K562 (cell line): ENCODE measurements at regions not wholly inside any gene's neighbourhood (a gene's known extent, or its start where the extent isn't known, plus 50 kb on each side); places are given as distances from the start of the nearest gene placed in this dataset.

Source experiments
- ATAC-seq: fragments of 200-7000 bp; cut with Tn5 transposase; 3 replicates; pipeline ENCODE4 v1.9.1; 2020; ENCODE audit warnings: moderate library complexity
- BruUV-seq: library from RNA; stranded (reverse); fragments of 400-500 nt; replicated peaks from 2 replicates; lab custom pipeline; 2021; lab: Mats Ljungman, UMichigan
- CTCF ChIA-PET: fragments of 300-600 bp; formaldehyde crosslinking; extraction: SDS; loops from one replicate; lab custom pipeline; 2021; ENCODE audit warnings: low intra/inter-chr PET ratio; lab: Yijun Ruan, JAX
- POLR2A ChIA-PET: fragments of 300-600, 350-650 bp; sonication (Branson Sonifier 250); formaldehyde crosslinking; extraction: SDS; loops from one replicate; lab custom pipeline; 2021; ENCODE audit warnings: antibody characterized with exemption, inconsistent platforms; lab: Yijun Ruan, JAX
- DNase-seq, 4 experiments: peaks; one replicate each; pipeline versions ENCODE4 v3.0.0 to v3.0.0-alpha.2; 2011 to 2018; ENCODE audit warnings: low spot score in 3 of 4, mixed read lengths in 3 of 4; ENCODE audit errors: extremely low read depth in 1 of 4
- FAIRE-seq: peaks from 2 replicates; lab custom pipeline; 2011; peaks lifted over from hg19 to GRCh38; lab: Jason Lieb, UNC
- H2AFZ ChIP-seq: 2 replicates; pipeline ENCODE4 v1.6.0; 2011; ENCODE audit warnings: low read depth, low read length, control low read depth, inconsistent platforms
- H3K27ac ChIP-seq: fragments of 200-600 bp; 3 replicates; pipeline ENCODE4 v1.8.0; 2011; ENCODE audit warnings: low read depth, mild to moderate bottlenecking, control low read depth, inconsistent platforms, low read length, moderate library complexity, mixed read lengths; ENCODE audit errors: extremely low read depth
- H3K27me3 ChIP-seq, 2 experiments: fragments of 300-600 bp in 1 of 2; 2 replicates in 1 of 2; 3 replicates in 1 of 2; pipeline versions ENCODE4 v1.6.0 to v1.8.0; 2011; ENCODE audit warnings: inconsistent platforms in 2 of 2, low read length in 2 of 2, mild to moderate bottlenecking in 1 of 2, mixed read lengths in 1 of 2, moderate library complexity in 1 of 2; ENCODE audit not compliant: control insufficient read depth in 2 of 2, insufficient read depth in 2 of 2
- H3K36me3 ChIP-seq: fragments of 300-600 bp; 3 replicates; pipeline ENCODE4 v1.8.0; 2011; ENCODE audit warnings: mild to moderate bottlenecking, low read length, inconsistent platforms; ENCODE audit not compliant: control insufficient read depth, insufficient read depth
- H3K4me1 ChIP-seq, 2 experiments: fragments of 200-600 bp in 1 of 2; replicated peaks in 1 of 2; 2 replicates in 1 of 2; 3 replicates in 1 of 2; pipeline versions ENCODE4 v1.5.1 to v1.8.0; 2011; ENCODE audit warnings: inconsistent platforms in 2 of 2, low read length in 2 of 2, mild to moderate bottlenecking in 1 of 2, mixed read lengths in 1 of 2, moderate library complexity in 1 of 2; ENCODE audit not compliant: control insufficient read depth in 2 of 2, insufficient read depth in 2 of 2
- H3K4me2 ChIP-seq: 2 replicates; pipeline ENCODE4 v1.6.1; 2011; ENCODE audit warnings: low read length, control low read depth, inconsistent platforms, mixed read lengths; ENCODE audit not compliant: insufficient read depth
- H3K4me3 ChIP-seq: fragments of 200-600 bp; sonication (generic), shearing (Covaris generic); 2 replicates; pipeline ENCODE4 v1.5.1; 2016; ENCODE audit warnings: control low read depth, inconsistent platforms
- H3K79me2 ChIP-seq: fragments of 200-600 bp; 3 replicates; pipeline ENCODE4 v1.8.0; 2011; ENCODE audit warnings: low read length, inconsistent platforms; ENCODE audit not compliant: control insufficient read depth, insufficient read depth
- H3K9ac ChIP-seq, 2 experiments: 2 replicates each; pipeline versions ENCODE4 v1.6.0 to v1.6.1; 2011; ENCODE audit warnings: low read depth in 2 of 2, low read length in 2 of 2, control low read depth in 1 of 2, inconsistent platforms in 1 of 2, mild to moderate bottlenecking in 1 of 2, mixed read lengths in 1 of 2; ENCODE audit not compliant: insufficient read depth in 1 of 2
- H3K9me1 ChIP-seq: one replicate; pipeline ENCODE4 v1.6.0; 2011; ENCODE audit warnings: inconsistent platforms, mild to moderate bottlenecking, low read length, moderate library complexity; ENCODE audit not compliant: control insufficient read depth, insufficient read depth
- H3K9me3 ChIP-seq: replicated peaks from 2 replicates; pipeline ENCODE4 v1.5.1; 2011; ENCODE audit warnings: low read depth, low read length, inconsistent platforms; ENCODE audit not compliant: control insufficient read depth, insufficient read depth
- H4K20me1 ChIP-seq: replicated peaks from 2 replicates; pipeline ENCODE4 v1.6.1; 2011; ENCODE audit warnings: low read length, inconsistent platforms, mixed read lengths; ENCODE audit not compliant: control insufficient read depth, insufficient read depth
- JUN ChIP-seq, 2 experiments: sonication (generic) in 1 of 2; formaldehyde crosslinking in 1 of 2; IDR thresholded peaks; 2 replicates each; pipeline versions ENCODE4 v1.6.1 to v1.8.0; 2012 to 2022; ENCODE audit warnings: borderline replicate concordance in 2 of 2, mild to moderate bottlenecking in 2 of 2, improper control_type of control experiment in 1 of 2, low read depth in 1 of 2, low read length in 1 of 2, missing genetic modification reagents in 1 of 2
- MTA3 ChIP-seq: fragments of 450-650 bp; formaldehyde crosslinking; IDR thresholded peaks from 2 replicates; pipeline ENCODE4 v1.6.1; 2017; ENCODE audit warnings: mild to moderate bottlenecking, borderline replicate concordance
- NBN ChIP-seq: fragments of 450-650 bp; IDR thresholded peaks from 2 replicates; pipeline ENCODE4 v1.6.1; 2016; ENCODE audit warnings: low read depth, mild to moderate bottlenecking
- POLR2G ChIP-seq: fragments of 200-400 bp; formaldehyde crosslinking; IDR thresholded peaks from 2 replicates; pipeline ENCODE4 v1.6.1; 2017; ENCODE audit warnings: low read depth, mild to moderate bottlenecking, antibody characterized with exemption, low read length, moderate library complexity
- TFAM ChIP-seq: fragments of 250-450 bp; sonication (Bioruptor Pico); conservative IDR thresholded peaks from 2 replicates; pipeline ENCODE4 v1.5.0; 2021; ENCODE audit warnings: mild to moderate bottlenecking, moderate library complexity
- ZEB2 ChIP-seq: fragments of 450-650 bp; IDR thresholded peaks from 2 replicates; pipeline ENCODE4 v1.6.1; 2016
- WGBS: fragments of 100-300 bp; shearing (Covaris generic); methylation state at CpG from one replicate; pipeline ENCODE4 v1.1.6; 2016; ENCODE audit warnings: low coverage, mixed read lengths; ENCODE audit not compliant: insufficient coverage; ENCODE audit errors: missing lambda C conversion rate; 5-methylcytosine and 5-hydroxymethylcytosine counted together
- in situ Hi-C: fragments of 300-500 bp; cut with MboI; formaldehyde crosslinking; loops from 4 replicates; pipeline ENCODE4 v1.15.0; 2018; ENCODE audit warnings: inconsistent platforms, mixed read lengths
- intact Hi-C: fragments of 100-400 bp; cut with micrococcal nuclease; formaldehyde crosslinking; loops from 2 replicates; pipeline ENCODE4 v1.14.2; 2022
- TF ChIP-seq, protein P1 (sequence below): fragments of 450-650 bp; IDR thresholded peaks from 2 replicates; pipeline ENCODE4 v1.6.1; 2017; ENCODE audit warnings: antibody characterized with exemption, mild to moderate bottlenecking
- TF ChIP-seq, protein P2 (sequence below): fragments of 250-450 bp; sonication (Bioruptor Pico); IDR thresholded peaks from 2 replicates; pipeline ENCODE4 v1.8.0; 2021; ENCODE audit warnings: moderate library complexity, mild to moderate bottlenecking, inconsistent platforms
- TF ChIP-seq, protein P3 (sequence below): fragments of 450-650 bp; IDR thresholded peaks from 2 replicates; pipeline ENCODE4 v1.6.1; 2016; ENCODE audit warnings: low read depth, mild to moderate bottlenecking, moderate library complexity
- TF ChIP-seq, protein P4 (sequence below): sonication (generic); formaldehyde crosslinking; IDR thresholded peaks from 2 replicates; pipeline ENCODE4 v1.8.1; 2022; ENCODE audit warnings: missing genetic modification reagents
- TF ChIP-seq, protein P5 (sequence below), 2 experiments: fragments of 450-650 bp; conservative IDR thresholded peaks; 2 replicates each; pipeline ENCODE4 v1.6.1; 2017; ENCODE audit warnings: mild to moderate bottlenecking in 2 of 2, moderate library complexity in 2 of 2

DNA sequence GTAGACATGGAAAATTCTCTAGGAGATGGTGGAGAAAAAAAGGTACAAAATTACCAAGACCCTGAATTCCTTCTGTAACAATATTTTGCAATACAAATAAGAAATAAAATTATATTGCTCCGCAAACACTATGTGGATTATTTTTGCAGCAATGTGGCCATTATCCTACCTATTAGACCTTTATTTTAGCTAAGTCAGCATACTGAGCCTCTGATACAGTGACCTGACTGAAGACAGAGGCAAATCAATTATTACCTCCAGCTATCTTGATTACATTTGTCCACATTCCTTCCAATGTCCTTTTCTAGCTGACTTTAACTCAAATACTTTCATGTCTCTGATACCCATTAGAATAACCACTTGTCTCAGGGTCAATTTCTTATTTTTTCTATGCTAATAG lies 610.9 kb downstream of the LRRIQ3 start:
- Histone ChIP-seq H3K4me3 (no peak overlapping the region), H3K4me1 (no peaks in the 10 kb centered on the region), H3K79me2 (no peaks in the 10 kb centered on the region), H2AFZ (no peak overlapping the region), H3K9me3 (no peaks in the 10 kb centered on the region), H4K20me1 (no peaks in the 10 kb centered on the region), H3K9me1 (no peaks in the 10 kb centered on the region), H3K27ac (no peak overlapping the region), H3K36me3 (no peaks in the 10 kb centered on the region), H3K9ac (no peak overlapping the region), H3K4me2 (no peak overlapping the region), H3K27me3 (no peaks in the 10 kb centered on the region)
- ChIA-PET POLR2A (no interaction called here), CTCF (no interaction called here)
- TF ChIP-seq, protein P1, sequence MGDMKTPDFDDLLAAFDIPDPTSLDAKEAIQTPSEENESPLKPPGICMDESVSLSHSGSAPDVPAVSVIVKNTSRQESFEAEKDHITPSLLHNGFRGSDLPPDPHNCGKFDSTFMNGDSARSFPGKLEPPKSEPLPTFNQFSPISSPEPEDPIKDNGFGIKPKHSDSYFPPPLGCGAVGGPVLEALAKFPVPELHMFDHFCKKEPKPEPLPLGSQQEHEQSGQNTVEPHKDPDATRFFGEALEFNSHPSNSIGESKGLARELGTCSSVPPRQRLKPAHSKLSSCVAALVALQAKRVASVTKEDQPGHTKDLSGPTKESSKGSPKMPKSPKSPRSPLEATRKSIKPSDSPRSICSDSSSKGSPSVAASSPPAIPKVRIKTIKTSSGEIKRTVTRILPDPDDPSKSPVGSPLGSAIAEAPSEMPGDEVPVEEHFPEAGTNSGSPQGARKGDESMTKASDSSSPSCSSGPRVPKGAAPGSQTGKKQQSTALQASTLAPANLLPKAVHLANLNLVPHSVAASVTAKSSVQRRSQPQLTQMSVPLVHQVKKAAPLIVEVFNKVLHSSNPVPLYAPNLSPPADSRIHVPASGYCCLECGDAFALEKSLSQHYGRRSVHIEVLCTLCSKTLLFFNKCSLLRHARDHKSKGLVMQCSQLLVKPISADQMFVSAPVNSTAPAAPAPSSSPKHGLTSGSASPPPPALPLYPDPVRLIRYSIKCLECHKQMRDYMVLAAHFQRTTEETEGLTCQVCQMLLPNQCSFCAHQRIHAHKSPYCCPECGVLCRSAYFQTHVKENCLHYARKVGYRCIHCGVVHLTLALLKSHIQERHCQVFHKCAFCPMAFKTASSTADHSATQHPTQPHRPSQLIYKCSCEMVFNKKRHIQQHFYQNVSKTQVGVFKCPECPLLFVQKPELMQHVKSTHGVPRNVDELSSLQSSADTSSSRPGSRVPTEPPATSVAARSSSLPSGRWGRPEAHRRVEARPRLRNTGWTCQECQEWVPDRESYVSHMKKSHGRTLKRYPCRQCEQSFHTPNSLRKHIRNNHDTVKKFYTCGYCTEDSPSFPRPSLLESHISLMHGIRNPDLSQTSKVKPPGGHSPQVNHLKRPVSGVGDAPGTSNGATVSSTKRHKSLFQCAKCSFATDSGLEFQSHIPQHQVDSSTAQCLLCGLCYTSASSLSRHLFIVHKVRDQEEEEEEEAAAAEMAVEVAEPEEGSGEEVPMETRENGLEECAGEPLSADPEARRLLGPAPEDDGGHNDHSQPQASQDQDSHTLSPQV, result no peak
- TF ChIP-seq POLR2G (no peak), JUN (IDR thresholded peaks at IDR 0.05; ENCODE audit: borderline replicate concordance, low read depth, low read length) (no peak), JUN (CRISPR knock-in tag; IDR thresholded peaks at IDR 0.05; ENCODE audit: borderline replicate concordance) (no peak), MTA3 (no peak), ZEB2 (no peak), TFAM (CRISPR knock-in tag) (no peak), NBN (no peak)
- TF ChIP-seq, protein P2, sequence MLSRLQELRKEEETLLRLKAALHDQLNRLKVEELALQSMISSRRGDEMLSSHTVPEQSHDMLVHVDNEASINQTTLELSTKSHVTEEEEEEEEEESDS (CRISPR knock-in tag), result no peak
- TF ChIP-seq, protein P3, sequence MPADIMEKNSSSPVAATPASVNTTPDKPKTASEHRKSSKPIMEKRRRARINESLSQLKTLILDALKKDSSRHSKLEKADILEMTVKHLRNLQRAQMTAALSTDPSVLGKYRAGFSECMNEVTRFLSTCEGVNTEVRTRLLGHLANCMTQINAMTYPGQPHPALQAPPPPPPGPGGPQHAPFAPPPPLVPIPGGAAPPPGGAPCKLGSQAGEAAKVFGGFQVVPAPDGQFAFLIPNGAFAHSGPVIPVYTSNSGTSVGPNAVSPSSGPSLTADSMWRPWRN, result no peak
- TF ChIP-seq, protein P4, sequence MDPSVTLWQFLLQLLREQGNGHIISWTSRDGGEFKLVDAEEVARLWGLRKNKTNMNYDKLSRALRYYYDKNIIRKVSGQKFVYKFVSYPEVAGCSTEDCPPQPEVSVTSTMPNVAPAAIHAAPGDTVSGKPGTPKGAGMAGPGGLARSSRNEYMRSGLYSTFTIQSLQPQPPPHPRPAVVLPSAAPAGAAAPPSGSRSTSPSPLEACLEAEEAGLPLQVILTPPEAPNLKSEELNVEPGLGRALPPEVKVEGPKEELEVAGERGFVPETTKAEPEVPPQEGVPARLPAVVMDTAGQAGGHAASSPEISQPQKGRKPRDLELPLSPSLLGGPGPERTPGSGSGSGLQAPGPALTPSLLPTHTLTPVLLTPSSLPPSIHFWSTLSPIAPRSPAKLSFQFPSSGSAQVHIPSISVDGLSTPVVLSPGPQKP, result no peak
- TF ChIP-seq, protein P5, sequence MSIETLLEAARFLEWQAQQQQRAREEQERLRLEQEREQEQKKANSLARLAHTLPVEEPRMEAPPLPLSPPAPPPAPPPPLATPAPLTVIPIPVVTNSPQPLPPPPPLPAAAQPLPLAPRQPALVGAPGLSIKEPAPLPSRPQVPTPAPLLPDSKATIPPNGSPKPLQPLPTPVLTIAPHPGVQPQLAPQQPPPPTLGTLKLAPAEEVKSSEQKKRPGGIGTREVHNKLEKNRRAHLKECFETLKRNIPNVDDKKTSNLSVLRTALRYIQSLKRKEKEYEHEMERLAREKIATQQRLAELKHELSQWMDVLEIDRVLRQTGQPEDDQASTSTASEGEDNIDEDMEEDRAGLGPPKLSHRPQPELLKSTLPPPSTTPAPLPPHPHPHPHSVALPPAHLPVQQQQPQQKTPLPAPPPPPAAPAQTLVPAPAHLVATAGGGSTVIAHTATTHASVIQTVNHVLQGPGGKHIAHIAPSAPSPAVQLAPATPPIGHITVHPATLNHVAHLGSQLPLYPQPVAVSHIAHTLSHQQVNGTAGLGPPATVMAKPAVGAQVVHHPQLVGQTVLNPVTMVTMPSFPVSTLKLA (conservative IDR thresholded peaks at IDR 0.05), result no peak
- 69% methylated on average over 1 of the region's 1 CpG for WGBS
- intact Hi-C loops, result no loop called here
- no peak for FAIRE-seq
- no peak for DNase-seq
- BruUV-seq, result no TSS peak
- in situ Hi-C loops, result no loop called here
- ATAC-seq, result no peak
